ENCODE measurements at regions not wholly inside any gene's neighbourhood (a gene's known extent, or its start where the extent isn't known, plus 50 kb on each side); places are given as distances from the start of the nearest gene placed in this dataset.

- Mint-ChIP-seq H3K27ac (no peak overlapping the region), H3K4me3 (no peak overlapping the region), H3K27me3 (ENCODE audit: low read depth) (peaks cover 8% of the 10 kb centered on the region), H3K9me3 (no peaks in the 10 kb centered on the region), H3K36me3 (ENCODE audit: low read depth) (no peaks in the 10 kb centered on the region), H3K4me1 (ENCODE audit: low read depth) (peaks cover 3% of the 10 kb centered on the region)
- DNase-seq (ENCODE audit: low spot score): no peak
These were observed 113.2 kb downstream of the CEBPB start for GRCh38 chr20:50303573-50304500.

DNA sequence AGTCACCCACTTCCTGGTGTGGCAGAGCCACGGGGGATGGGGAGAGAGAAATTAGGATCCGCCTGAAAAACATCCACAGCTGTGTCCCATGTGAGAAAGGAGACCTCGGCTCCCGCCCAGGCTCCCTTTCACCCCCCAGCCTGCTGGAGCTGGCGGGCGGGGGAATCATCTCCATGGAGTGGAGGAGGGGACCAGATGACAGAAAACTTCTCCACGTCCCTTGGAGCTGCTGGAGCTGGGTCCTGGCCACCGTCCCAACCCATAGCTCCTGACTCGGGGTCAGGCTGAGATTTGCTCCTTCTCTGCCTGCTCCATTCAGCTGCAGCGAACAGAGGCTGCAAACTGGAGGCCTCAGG is 113.8 kb downstream of the CEBPB start:
- peaks cover 3% of the 10 kb centered on the region for H3K4me1 Mint-ChIP-seq (ENCODE audit: low read depth)
- DNase-seq (ENCODE audit: low spot score): no peak

GRCh38 chr20:50304923-50305635 is 114.4 kb downstream of the CEBPB start:
- Mint-ChIP-seq H3K27me3 (ENCODE audit: low read depth) (peaks cover 4% of the 10 kb centered on the region), H3K9me3 (no peaks in the 10 kb centered on the region), H3K36me3 (ENCODE audit: low read depth) (no peaks in the 10 kb centered on the region), H3K27ac (no peak overlapping the region), H3K4me1 (ENCODE audit: low read depth) (peaks cover 3% of the 10 kb centered on the region), H3K4me3 (no peak overlapping the region)
- DNase-seq (ENCODE audit: low spot score): no peak

More for the DNA sequence above, 113.8 kb downstream of the CEBPB start:
- no peak overlapping the region for H3K27ac Mint-ChIP-seq
- H3K36me3 Mint-ChIP-seq (ENCODE audit: low read depth): no peaks in the 10 kb centered on the region
- H3K27me3 Mint-ChIP-seq (ENCODE audit: low read depth): peaks cover 8% of the 10 kb centered on the region
- H3K4me3 Mint-ChIP-seq: no peak overlapping the region
- no peaks in the 10 kb centered on the region for H3K9me3 Mint-ChIP-seq

GRCh38 chr20:50305636-50306477 is 115.2 kb downstream of the CEBPB start:
- Mint-ChIP-seq H3K4me1 (ENCODE audit: low read depth) (peaks cover 3% of the 10 kb centered on the region), H3K27ac (no peak overlapping the region)

DNA sequence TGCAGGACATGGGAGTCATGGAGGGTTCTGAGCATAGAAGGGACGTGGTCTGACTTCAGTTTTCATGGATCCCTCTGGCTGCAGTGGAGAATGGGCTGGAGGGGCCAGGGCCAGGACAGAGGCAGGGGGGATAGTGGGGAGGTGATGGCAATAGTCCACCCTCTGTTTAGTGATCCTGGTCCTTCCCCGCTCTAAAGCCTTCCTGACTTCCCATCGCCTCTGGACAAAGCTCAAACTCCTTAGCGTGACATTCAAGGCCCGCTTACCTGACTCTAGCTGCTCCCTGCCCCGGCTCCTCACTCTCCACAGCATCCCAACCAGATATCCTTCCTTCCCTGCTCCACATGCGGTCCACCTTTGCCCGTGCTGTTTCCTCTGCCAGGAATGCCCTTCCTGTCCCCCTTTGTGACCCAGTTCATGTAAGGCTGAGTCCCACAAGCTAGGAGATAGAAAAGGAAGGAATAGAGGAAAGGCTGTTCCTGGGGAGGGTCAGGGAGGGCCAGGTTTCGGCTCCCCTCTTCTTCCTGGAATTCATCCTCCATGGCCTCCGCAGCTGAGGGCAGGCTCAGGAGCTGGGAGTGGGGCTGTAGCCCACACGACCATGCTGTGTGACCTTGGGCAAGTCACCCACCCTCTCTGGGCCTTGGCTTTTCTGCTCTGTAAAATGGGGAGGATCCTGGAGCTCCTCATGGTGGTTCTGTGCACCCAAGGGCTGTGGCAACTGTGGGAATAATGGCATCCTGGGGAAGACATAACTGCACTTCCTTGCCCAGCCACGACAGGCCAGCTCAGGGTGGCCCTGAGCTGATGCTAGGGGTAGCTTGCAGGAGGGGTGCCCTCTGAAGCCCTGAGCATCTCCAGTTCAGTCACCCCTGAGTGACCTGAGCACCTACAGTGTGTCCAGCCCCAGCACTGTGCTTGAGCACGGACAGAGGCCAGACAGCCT is 116.1 kb downstream of the CEBPB start:
- Mint-ChIP-seq H3K4me3 (no peak overlapping the region), H3K27me3 (ENCODE audit: low read depth) (no peaks in the 10 kb centered on the region), H3K9me3 (no peaks in the 10 kb centered on the region), H3K36me3 (ENCODE audit: low read depth) (no peaks in the 10 kb centered on the region), H3K27ac (no peak overlapping the region), H3K4me1 (ENCODE audit: low read depth) (peaks cover 3% of the 10 kb centered on the region)
- no peak for DNase-seq (ENCODE audit: low spot score)

More at GRCh38 chr20:50305636-50306477, 115.2 kb downstream of the CEBPB start:
- DNase-seq (ENCODE audit: low spot score): no peak
- no peaks in the 10 kb centered on the region for H3K9me3 Mint-ChIP-seq
- H3K36me3 Mint-ChIP-seq (ENCODE audit: low read depth): no peaks in the 10 kb centered on the region
- no peaks in the 10 kb centered on the region for H3K27me3 Mint-ChIP-seq (ENCODE audit: low read depth)
- no peak overlapping the region for H3K4me3 Mint-ChIP-seq

GRCh38 chr20:50308166-50308512 is 117.5 kb downstream of the CEBPB start:
- no peak for DNase-seq (ENCODE audit: low spot score)
- Mint-ChIP-seq H3K27ac (no peak overlapping the region), H3K27me3 (ENCODE audit: low read depth) (no peaks in the 10 kb centered on the region), H3K4me3 (no peak overlapping the region), H3K36me3 (ENCODE audit: low read depth) (no peaks in the 10 kb centered on the region), H3K9me3 (no peaks in the 10 kb centered on the region), H3K4me1 (ENCODE audit: low read depth) (no peaks in the 10 kb centered on the region)

DNA sequence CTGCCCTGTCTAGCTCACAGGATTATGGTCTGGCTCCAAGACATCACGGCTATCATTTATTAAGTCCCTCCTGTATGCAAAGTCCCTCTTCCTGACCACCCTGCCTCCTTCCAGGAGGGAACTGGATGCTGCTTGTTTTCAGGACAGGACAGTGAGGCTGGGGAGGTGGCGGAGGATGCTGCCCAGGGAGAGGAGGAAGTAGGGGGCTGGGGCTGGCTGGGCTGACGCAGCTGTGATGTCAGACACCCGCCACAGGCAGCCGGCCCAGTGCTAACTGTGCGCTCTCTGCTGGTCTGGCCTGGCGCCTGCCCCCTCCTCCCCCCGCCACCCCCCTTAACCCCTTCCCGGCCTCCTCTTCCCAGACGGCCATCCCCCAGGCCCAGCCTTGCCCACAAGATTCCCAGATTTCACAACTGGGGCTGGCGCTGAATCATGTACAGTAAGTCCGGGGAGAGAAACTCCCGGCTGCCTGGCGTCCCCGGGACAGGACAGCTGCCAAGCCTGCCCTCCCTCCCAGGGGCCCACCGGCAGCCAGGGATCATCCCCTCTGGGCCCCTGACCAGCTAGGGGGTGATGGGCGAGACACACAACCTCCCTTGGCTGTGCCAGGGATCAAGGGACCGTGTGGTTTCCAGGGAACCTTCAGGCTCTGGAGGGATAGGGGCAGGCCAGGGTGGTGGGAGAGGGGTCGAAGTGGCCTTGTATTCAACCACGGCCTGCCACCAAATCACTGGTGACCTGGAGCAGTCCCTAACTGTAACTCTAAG is 118.1 kb downstream of the CEBPB start:
- no peaks in the 10 kb centered on the region for H3K36me3 Mint-ChIP-seq (ENCODE audit: low read depth)
- no peak for DNase-seq (ENCODE audit: low spot score)
- peaks cover 5% of the 10 kb centered on the region for H3K27me3 Mint-ChIP-seq (ENCODE audit: low read depth)
- no peaks in the 10 kb centered on the region for H3K9me3 Mint-ChIP-seq
- H3K27ac Mint-ChIP-seq: no peak overlapping the region
- no peaks in the 10 kb centered on the region for H3K4me1 Mint-ChIP-seq (ENCODE audit: low read depth)
- no peak overlapping the region for H3K4me3 Mint-ChIP-seq

DNA sequence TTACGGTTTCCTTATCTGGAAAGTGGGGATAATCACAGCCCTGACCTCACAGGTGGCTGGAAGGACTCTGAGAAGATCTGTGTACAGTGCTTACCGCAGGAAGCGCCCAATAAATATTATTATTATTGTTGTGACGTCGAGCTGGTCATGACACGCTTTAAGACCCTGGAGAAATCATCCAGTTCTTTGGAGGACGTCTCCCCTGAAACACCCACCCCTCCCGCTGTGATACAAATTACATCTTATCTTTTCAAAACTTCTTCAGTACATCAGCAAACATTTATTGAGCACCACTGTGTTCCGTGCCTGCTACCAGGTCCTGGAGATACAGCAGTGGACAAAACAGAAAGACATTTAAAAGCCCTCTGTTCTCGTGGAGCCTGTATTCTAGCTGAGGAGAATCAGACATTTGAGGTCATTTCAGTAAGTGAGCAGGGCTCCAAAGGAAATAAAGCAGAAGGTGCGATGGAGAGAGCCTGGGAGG is 118.7 kb downstream of the CEBPB start:
- no peaks in the 10 kb centered on the region for H3K9me3 Mint-ChIP-seq
- H3K36me3 Mint-ChIP-seq (ENCODE audit: low read depth): no peaks in the 10 kb centered on the region
- H3K27me3 Mint-ChIP-seq (ENCODE audit: low read depth): peaks cover 10% of the 10 kb centered on the region
- no peak overlapping the region for H3K4me3 Mint-ChIP-seq
- DNase-seq (ENCODE audit: low spot score): no peak
- H3K4me1 Mint-ChIP-seq (ENCODE audit: low read depth): no peaks in the 10 kb centered on the region
- no peak overlapping the region for H3K27ac Mint-ChIP-seq

DNA sequence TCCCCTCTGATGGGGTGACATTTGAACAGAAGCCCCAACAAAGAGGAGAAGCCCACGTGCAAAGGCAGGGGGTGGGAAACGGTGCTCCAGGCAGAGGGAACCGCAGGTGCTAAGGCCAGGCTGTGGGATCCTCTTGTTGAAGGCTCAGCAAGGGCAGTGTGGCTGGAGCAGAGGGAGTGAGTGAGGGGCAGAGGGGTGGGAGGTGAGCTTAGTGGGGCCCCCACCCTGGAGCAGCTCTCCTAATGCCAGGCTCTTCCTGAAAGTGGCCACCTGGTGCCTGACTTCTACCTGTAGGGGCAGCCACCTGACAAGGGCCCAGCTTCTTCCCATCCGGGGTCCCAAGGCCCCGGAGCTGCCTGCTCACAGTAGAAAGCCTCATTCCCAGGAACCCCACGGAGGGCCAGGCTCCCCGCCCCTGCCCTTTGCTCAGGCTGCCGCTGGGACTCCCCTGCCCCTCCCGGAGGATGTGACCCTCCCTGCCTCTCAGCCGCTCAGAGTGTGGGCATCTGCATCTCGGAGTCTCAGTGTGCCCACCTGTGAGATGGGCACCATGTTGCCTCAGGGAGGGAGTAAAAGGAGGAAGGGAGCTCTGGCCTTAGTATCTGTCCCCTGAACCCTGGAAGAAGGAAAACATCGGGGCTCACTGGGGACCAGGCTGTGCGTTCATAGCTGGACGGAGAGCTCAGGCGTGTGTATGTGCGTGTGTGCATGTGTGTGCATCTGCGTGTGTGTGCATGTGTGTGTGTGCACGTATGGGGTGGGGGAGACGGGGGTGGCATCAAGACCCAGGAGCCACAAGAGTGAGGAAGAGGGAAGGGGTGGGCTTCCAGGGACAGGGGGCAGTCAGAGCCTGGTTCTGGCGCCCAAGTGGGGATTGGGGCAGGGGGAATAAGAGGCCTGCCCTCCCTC is 119.4 kb downstream of the CEBPB start:
- no peak overlapping the region for H3K4me3 Mint-ChIP-seq
- no peaks in the 10 kb centered on the region for H3K4me1 Mint-ChIP-seq (ENCODE audit: low read depth)
- no peak overlapping the region for H3K27ac Mint-ChIP-seq
- H3K9me3 Mint-ChIP-seq: no peaks in the 10 kb centered on the region
- DNase-seq (ENCODE audit: low spot score): no peak
- no peaks in the 10 kb centered on the region for H3K36me3 Mint-ChIP-seq (ENCODE audit: low read depth)
- H3K27me3 Mint-ChIP-seq (ENCODE audit: low read depth): peaks cover 13% of the 10 kb centered on the region

DNA sequence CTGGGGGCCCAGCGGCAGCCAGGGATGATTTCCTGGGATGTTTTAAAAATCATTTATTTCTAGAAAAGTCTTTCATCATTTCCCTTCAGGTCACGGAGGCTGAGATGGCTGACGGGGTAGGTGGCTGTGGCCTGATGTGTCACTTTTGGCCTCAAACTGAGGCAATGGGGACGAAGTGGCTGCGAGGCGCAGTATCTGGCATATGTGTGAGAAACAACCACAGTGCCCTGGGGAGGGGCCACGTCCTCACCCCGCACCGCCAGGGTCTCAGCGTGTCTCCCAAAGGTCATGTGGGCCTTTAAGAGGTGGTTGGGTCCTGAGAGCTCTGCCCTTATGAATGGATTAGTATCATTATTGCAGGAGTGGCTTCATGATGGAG is 120.0 kb downstream of the CEBPB start:
- Mint-ChIP-seq H3K27ac (no peak overlapping the region), H3K4me1 (ENCODE audit: low read depth) (no peaks in the 10 kb centered on the region), H3K36me3 (ENCODE audit: low read depth) (no peaks in the 10 kb centered on the region)

GRCh38 chr20:50311308-50312001 is 120.8 kb downstream of the CEBPB start:
- Mint-ChIP-seq H3K4me1 (ENCODE audit: low read depth) (no peaks in the 10 kb centered on the region), H3K36me3 (ENCODE audit: low read depth) (no peaks in the 10 kb centered on the region), H3K4me3 (no peak overlapping the region), H3K9me3 (no peaks in the 10 kb centered on the region), H3K27me3 (ENCODE audit: low read depth) (peaks cover 16% of the 10 kb centered on the region), H3K27ac (no peak overlapping the region)
- no peak for DNase-seq (ENCODE audit: low spot score)

More for the DNA sequence above, 120.0 kb downstream of the CEBPB start:
- H3K27me3 Mint-ChIP-seq (ENCODE audit: low read depth): peaks cover 16% of the 10 kb centered on the region
- no peaks in the 10 kb centered on the region for H3K9me3 Mint-ChIP-seq
- H3K4me3 Mint-ChIP-seq: no peak overlapping the region
- DNase-seq (ENCODE audit: low spot score): no peak
